BLaER1 treated with 17β-estradiol and CSF1 and Interleukin-3, amounts not matched to agents 10 nM and 100 nM (cell line): ENCODE measurements at regions not wholly inside any gene's neighbourhood (a gene's known extent, or its start where the extent isn't known, plus 50 kb on each side); places are given as distances from the start of the nearest gene placed in this dataset.

Experiments
- H3K27ac ChIP-seq, 11 experiments: shearing (Covaris generic); formaldehyde crosslinking; 2 replicates each; pipeline ENCODE4 v1.8.1; 2022
- H3K27me3 ChIP-seq, 11 experiments: shearing (Covaris generic); formaldehyde crosslinking; 2 replicates each; pipeline ENCODE4 v1.8.1; 2022
- H3K36me3 ChIP-seq, 11 experiments: shearing (Covaris generic); formaldehyde crosslinking; 2 replicates each; pipeline ENCODE4 v1.8.1; 2022
- H3K4me1 ChIP-seq, 10 experiments: shearing (Covaris generic); formaldehyde crosslinking; 2 replicates each; pipeline ENCODE4 v1.8.1; 2022
- H3K4me2 ChIP-seq, 11 experiments: shearing (Covaris generic); formaldehyde crosslinking; 2 replicates each; pipeline ENCODE4 v1.8.1; 2022
- H3K4me3 ChIP-seq, 10 experiments: shearing (Covaris generic); formaldehyde crosslinking; 2 replicates each; pipeline ENCODE4 v1.8.1; 2022
- H3K9ac ChIP-seq, 11 experiments: shearing (Covaris generic); formaldehyde crosslinking; 2 replicates each; pipeline ENCODE4 v1.8.1; 2022
- H3K9me3 ChIP-seq, 11 experiments: shearing (Covaris generic); formaldehyde crosslinking; replicated peaks in 1 of 11; 2 replicates each; pipeline ENCODE4 v1.8.1; 2022
- H4K20me1 ChIP-seq, 11 experiments: shearing (Covaris generic); formaldehyde crosslinking; 2 replicates each; pipeline ENCODE4 v1.8.1; 2022
- Cebpa-rat ChIP-seq, 11 experiments: shearing (Covaris generic); IDR thresholded peaks; 2 replicates each; pipeline ENCODE4 v1.8.1; 2022

DNA sequence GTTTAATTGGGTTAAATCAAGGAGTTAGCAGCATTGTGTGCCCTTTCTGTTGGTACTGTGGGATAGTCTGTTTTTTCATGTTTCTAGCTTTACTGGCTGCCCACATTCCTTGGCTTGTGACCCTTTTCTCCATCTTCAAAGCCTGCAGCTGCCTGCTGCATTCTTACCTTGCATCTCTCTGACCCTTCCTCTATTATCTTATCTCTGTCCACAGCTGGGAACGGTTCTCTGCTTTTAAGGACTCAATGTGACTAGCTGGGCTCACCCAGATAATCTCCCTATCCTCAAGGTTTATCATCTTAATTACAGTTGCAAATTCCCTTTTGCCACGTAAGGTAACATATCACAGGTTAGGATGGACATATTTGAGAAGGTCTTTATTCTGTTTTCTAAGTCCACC lies 199.7 kb downstream of the KCNS3 start:
- no peaks in the 10 kb centered on the region for H3K27me3 ChIP-seq
- H3K9me3 ChIP-seq, result peaks cover 0 to 4% (median 0%) of the 10 kb centered on the region in 11 experiments; a peak in 1 of 22 replicates
- H3K36me3 ChIP-seq, result no peaks in the 10 kb centered on the region
- peaks cover 20 to 54% (median 37%) of the 10 kb centered on the region in 10 experiments for H3K4me1 ChIP-seq
- H3K4me2 ChIP-seq, result peak overlapping the region; percentile 49 to 84 (median 71)
- peak overlapping the region in 4 of 11 experiments; percentile 39 to 45 (median 44); a peak in 6 of 22 replicates for H3K9ac ChIP-seq
- TF ChIP-seq Cebpa-rat (IDR thresholded peaks at IDR 0.05), result no peak
- 0 out of 20 replicates have a peak overlapping the region, but pooled peaks of 1 of the 10 experiments have one; percentile 17 for H3K4me3 ChIP-seq
- peak overlapping the region in 9 of 11 experiments; percentile 18 to 79 (median 66); a peak in 18 of 22 replicates for H3K27ac ChIP-seq
- no peaks in the 10 kb centered on the region for H4K20me1 ChIP-seq

DNA sequence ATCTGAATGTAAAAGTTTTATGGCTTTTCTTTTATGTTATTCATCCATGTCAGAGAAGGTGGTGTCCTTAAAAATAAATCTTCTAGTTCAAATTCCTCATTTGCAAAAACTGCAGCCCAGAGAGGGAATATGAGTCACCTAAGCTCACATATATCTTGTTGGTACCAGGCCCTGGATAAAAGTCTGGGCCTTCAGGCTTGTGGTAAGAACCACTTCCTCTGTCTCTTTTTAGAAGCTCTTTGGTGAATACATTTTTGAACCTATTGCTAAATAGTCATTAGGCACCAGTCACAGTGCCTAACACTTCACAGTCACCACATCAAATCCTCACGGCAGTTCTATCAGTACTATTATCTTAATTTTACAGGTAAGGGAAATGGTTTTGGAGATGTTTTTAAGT lies 199.2 kb downstream of the KCNS3 start:
- peak in 8 of 11 experiments; percentile 23 to 80 (median 44); a peak in 7 of 22 replicates for TF ChIP-seq Cebpa-rat (IDR thresholded peaks at IDR 0.05)
- Histone ChIP-seq H3K4me1 (peaks cover 20 to 54% (median 37%) of the 10 kb centered on the region in 10 experiments), H3K27me3 (no peaks in the 10 kb centered on the region), H3K9ac (peak overlapping the region in 5 of 11 experiments; percentile 4 to 60 (median 39); a peak in 10 of 22 replicates), H4K20me1 (no peaks in the 10 kb centered on the region), H3K9me3 (peaks cover 0 to 4% (median 0%) of the 10 kb centered on the region in 11 experiments; a peak in 1 of 22 replicates), H3K36me3 (no peaks in the 10 kb centered on the region), H3K4me2 (peak overlapping the region; percentile 49 to 84 (median 71)), H3K27ac (peak overlapping the region in 9 of 11 experiments; percentile 47 to 79 (median 70); a peak in 18 of 22 replicates), H3K4me3 (0 out of 20 replicates have a peak overlapping the region, but pooled peaks of 1 of the 10 experiments have one; percentile 17)

DNA sequence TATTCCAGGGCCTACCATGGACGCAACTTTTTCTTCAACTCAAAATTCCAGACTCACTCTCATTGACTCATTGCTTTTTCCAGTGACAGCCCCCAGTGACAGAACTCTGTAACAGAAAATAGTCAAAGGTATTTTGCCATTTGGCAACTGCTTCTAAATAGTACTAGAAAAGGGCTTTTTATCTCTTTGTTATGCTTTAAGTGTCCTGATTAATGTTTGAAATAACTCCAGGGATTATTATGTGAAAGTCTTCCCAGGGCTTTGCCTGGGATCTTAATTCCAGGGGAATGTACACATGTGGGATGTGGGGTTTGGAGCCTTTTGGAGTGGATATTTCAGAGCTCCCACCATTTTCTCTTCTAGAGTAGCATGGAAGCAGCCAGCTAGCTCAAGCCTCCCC lies 198.8 kb downstream of the KCNS3 start:
- H3K4me1 ChIP-seq, result peaks cover 20 to 54% (median 37%) of the 10 kb centered on the region in 10 experiments
- H3K27me3 ChIP-seq, result no peaks in the 10 kb centered on the region
- H3K36me3 ChIP-seq, result no peaks in the 10 kb centered on the region
- TF ChIP-seq Cebpa-rat (IDR thresholded peaks at IDR 0.05), result no peak
- H3K4me2 ChIP-seq, result peak overlapping the region; percentile 49 to 84 (median 70)
- no peak overlapping the region for H3K4me3 ChIP-seq
- peak overlapping the region in 9 of 11 experiments; percentile 47 to 77 (median 70); a peak in 18 of 22 replicates for H3K27ac ChIP-seq
- no peaks in the 10 kb centered on the region for H4K20me1 ChIP-seq
- peaks cover 0 to 4% (median 0%) of the 10 kb centered on the region in 11 experiments; a peak in 1 of 22 replicates for H3K9me3 ChIP-seq
- H3K9ac ChIP-seq, result peak overlapping the region in 7 of 11 experiments; percentile 4 to 60 (median 37); a peak in 11 of 22 replicates

DNA sequence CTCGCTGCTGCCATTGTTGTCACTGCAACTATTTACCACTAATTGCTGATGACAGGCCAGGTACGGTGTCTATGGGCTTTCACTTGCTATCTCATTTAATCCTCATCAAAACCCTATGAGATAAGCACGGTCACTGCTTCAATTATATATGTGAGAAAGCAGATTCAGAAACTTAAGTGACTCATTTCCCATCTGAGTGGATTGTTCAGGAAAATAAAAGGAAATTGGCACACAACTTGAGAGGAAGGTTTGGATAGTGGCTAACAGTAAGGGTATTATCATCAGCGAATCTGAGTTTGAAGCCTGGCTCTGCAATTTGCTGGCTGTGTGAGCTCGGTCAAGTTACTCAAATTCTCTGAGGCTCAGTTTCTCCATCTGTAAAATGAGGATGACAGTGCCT lies 196.0 kb downstream of the KCNS3 start:
- Histone ChIP-seq H3K9me3 (no peaks in the 10 kb centered on the region), H3K27me3 (no peaks in the 10 kb centered on the region), H4K20me1 (no peaks in the 10 kb centered on the region), H3K4me1 (peaks cover 20 to 58% (median 37%) of the 10 kb centered on the region in 10 experiments), H3K9ac (no peak overlapping the region), H3K27ac (no peak overlapping the region), H3K4me2 (peak overlapping the region in 6 of 11 experiments; percentile 7 to 63 (median 44); a peak in 10 of 22 replicates), H3K4me3 (no peak overlapping the region), H3K36me3 (no peaks in the 10 kb centered on the region)
- no peak for TF ChIP-seq Cebpa-rat (IDR thresholded peaks at IDR 0.05)

- no peak overlapping the region for H3K4me3 ChIP-seq
- H3K27me3 ChIP-seq, result no peaks in the 10 kb centered on the region
- no peak overlapping the region for H3K9ac ChIP-seq
- no peak overlapping the region for H3K27ac ChIP-seq
- H3K9me3 ChIP-seq, result no peaks in the 10 kb centered on the region
- TF ChIP-seq Cebpa-rat (IDR thresholded peaks at IDR 0.05), result no peak
- H3K36me3 ChIP-seq, result no peaks in the 10 kb centered on the region
- H3K4me2 ChIP-seq, result no peak overlapping the region
- H3K4me1 ChIP-seq, result peaks cover 19 to 53% (median 36%) of the 10 kb centered on the region in 10 experiments
- H4K20me1 ChIP-seq, result no peaks in the 10 kb centered on the region
These were observed 195.1 kb downstream of the KCNS3 start for GRCh38 chr2:18073601-18074000.

- Histone ChIP-seq H3K4me1 (peaks cover 7 to 22% (median 16%) of the 10 kb centered on the region in 10 experiments; a peak in 19 of 20 replicates), H3K9ac (no peak overlapping the region), H3K27ac (peak overlapping the region in 3 of 11 experiments; percentile 9 to 15 (median 11); a peak in 2 of 22 replicates), H3K4me3 (0 out of 20 replicates have a peak overlapping the region, but pooled peaks of 1 of the 10 experiments have one; percentile 3), H4K20me1 (no peaks in the 10 kb centered on the region), H3K36me3 (no peaks in the 10 kb centered on the region), H3K9me3 (no peaks in the 10 kb centered on the region), H3K27me3 (no peaks in the 10 kb centered on the region), H3K4me2 (peak overlapping the region; percentile 43 to 84 (median 67))
- no peak for TF ChIP-seq Cebpa-rat (IDR thresholded peaks at IDR 0.05)
These were observed 189.3 kb downstream of the KCNS3 start for GRCh38 chr2:18067588-18068384.

DNA sequence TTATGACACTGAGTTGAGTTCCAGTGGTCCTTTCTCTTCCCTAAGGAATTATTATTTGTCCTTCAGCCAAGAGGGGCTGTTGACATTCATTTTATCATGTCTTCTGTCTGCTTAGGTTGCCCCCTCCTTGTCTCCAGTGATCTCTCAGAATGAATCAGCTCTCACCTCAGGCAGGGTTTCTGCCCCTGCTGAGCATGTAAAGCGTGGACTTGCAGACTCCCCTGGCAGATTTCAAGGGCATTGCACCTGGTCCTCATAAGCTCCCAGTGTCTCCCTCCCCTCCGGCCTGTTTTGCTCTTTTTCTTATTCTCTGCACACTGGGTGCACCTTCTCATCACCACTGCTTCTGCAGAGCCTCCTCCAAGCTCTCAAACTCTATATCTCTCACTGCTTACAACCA lies 188.4 kb downstream of the KCNS3 start:
- no peak overlapping the region for H3K4me3 ChIP-seq
- no peak overlapping the region for H3K27ac ChIP-seq

DNA sequence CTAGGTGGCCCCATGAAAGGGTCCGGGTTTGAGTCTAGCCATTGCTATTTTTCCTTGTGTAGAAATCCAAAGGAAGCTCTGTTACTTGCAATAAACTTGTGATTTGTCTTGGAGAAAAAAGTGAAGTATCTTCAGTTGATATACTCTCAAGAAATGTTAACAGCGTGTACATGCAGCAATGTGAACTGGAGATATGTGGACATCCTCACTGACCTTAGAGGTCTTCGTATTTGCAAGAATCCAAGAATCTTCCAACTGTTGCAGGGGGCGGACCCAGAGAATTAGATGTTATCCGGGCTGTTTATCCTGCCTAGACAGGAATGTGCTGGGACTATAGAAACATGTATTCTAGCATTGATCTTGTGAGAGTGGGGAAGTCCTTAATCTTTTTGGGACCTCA lies 187.6 kb downstream of the KCNS3 start:
- TF ChIP-seq Cebpa-rat (IDR thresholded peaks at IDR 0.05), result no peak
- no peaks in the 10 kb centered on the region for H3K36me3 ChIP-seq
- H3K27me3 ChIP-seq, result no peaks in the 10 kb centered on the region
- peaks cover 7 to 22% (median 16%) of the 10 kb centered on the region in 10 experiments; a peak in 19 of 20 replicates for H3K4me1 ChIP-seq
- H3K9me3 ChIP-seq, result no peaks in the 10 kb centered on the region
- H4K20me1 ChIP-seq, result no peaks in the 10 kb centered on the region
- no peak overlapping the region for H3K27ac ChIP-seq
- H3K9ac ChIP-seq, result no peak overlapping the region
- H3K4me2 ChIP-seq, result no peak overlapping the region
- H3K4me3 ChIP-seq, result no peak overlapping the region

More for the DNA sequence above, 188.4 kb downstream of the KCNS3 start:
- H3K36me3 ChIP-seq, result no peaks in the 10 kb centered on the region
- H3K9me3 ChIP-seq, result no peaks in the 10 kb centered on the region
- no peak overlapping the region for H3K9ac ChIP-seq
- no peak for TF ChIP-seq Cebpa-rat (IDR thresholded peaks at IDR 0.05)
- H3K27me3 ChIP-seq, result no peaks in the 10 kb centered on the region
- no peaks in the 10 kb centered on the region for H4K20me1 ChIP-seq
- peaks cover 7 to 22% (median 16%) of the 10 kb centered on the region in 10 experiments; a peak in 19 of 20 replicates for H3K4me1 ChIP-seq
- H3K4me2 ChIP-seq, result peak overlapping the region in 1 of 11 experiments; percentile 80; a peak in 1 of 22 replicates

DNA sequence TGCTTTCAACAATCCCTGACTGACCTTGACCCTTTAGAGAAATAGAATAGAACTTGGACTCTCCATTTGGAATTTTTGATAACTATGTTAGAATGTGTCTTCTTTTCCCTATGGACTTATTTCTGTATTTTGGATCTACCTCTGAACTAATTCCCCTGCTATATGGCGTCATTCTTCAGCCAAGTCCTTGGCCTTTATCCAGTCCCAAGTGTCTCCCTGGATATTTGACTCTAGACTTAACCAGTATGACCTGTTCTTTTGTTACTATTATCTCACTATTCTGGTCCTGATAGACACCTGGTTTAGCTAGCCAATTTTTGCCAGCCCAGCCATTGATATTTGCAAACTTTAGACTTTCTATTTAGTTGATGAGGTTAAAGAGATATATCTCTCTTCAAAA lies 186.8 kb downstream of the KCNS3 start:
- Histone ChIP-seq H3K9ac (no peak overlapping the region), H3K4me2 (no peak overlapping the region), H4K20me1 (no peaks in the 10 kb centered on the region), H3K4me3 (no peak overlapping the region), H3K4me1 (peaks cover 7 to 18% (median 16%) of the 10 kb centered on the region in 10 experiments; a peak in 19 of 20 replicates), H3K36me3 (no peaks in the 10 kb centered on the region), H3K27ac (no peak overlapping the region), H3K27me3 (no peaks in the 10 kb centered on the region), H3K9me3 (no peaks in the 10 kb centered on the region)
- TF ChIP-seq Cebpa-rat (IDR thresholded peaks at IDR 0.05), result no peak
